ENCODE measurements at regions not wholly inside any gene's neighbourhood (a gene's known extent, or its start where the extent isn't known, plus 50 kb on each side); places are given as distances from the start of the nearest gene placed in this dataset.

- TF ChIP-seq, protein P1, sequence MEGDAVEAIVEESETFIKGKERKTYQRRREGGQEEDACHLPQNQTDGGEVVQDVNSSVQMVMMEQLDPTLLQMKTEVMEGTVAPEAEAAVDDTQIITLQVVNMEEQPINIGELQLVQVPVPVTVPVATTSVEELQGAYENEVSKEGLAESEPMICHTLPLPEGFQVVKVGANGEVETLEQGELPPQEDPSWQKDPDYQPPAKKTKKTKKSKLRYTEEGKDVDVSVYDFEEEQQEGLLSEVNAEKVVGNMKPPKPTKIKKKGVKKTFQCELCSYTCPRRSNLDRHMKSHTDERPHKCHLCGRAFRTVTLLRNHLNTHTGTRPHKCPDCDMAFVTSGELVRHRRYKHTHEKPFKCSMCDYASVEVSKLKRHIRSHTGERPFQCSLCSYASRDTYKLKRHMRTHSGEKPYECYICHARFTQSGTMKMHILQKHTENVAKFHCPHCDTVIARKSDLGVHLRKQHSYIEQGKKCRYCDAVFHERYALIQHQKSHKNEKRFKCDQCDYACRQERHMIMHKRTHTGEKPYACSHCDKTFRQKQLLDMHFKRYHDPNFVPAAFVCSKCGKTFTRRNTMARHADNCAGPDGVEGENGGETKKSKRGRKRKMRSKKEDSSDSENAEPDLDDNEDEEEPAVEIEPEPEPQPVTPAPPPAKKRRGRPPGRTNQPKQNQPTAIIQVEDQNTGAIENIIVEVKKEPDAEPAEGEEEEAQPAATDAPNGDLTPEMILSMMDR (conservative IDR thresholded peaks at IDR 0.05; ENCODE audit: low read depth, low read length): no peak
- no peak for TF ChIP-seq EZH2 (IDR thresholded peaks at IDR 0.05; ENCODE audit: borderline replicate concordance, low read depth, low read length, poor library complexity, severe bottlenecking)
These were observed 387.8 kb upstream of the LARGE1 start for GRCh38 chr22:34308101-34308500.

Data from A673 (cell line).